ENCODE measurements at regions not wholly inside any gene's neighbourhood (a gene's known extent, or its start where the extent isn't known, plus 50 kb on each side); places are given as distances from the start of the nearest gene placed in this dataset.
A peak's percentile ranks its signal among the peaks of the same experiment; 100 is the strongest.

DNA sequence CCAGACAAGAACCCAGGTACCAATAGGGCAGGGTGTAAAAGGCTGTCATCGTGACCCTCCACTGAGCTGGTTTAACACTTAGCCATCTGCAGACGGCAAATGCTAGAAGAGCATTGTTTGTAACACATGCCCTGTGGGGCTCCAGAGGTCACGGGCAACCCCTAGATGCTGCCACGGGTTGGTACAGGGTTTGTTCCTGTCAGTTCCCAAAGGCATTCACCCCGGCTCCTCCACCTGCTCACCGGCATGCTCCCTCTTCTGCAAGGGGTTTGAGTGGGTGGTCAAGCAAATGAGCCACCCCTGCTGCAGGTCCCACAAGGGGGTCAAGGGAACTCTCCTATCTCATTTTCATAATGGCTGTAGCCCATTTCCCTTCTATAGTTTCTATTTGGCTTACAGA lies 229.3 kb downstream of the ZPLD1 start:
- DNase-seq (ENCODE audit: low read depth, low spot score), result no peak
- no peak overlapping the region for H3K9ac ChIP-seq (ENCODE audit: insufficient read length, low read depth)
- no peaks in the 10 kb centered on the region for H3K4me1 ChIP-seq (ENCODE audit: insufficient read depth, insufficient read length)
- no peak for TF ChIP-seq ZNF274 (IDR thresholded peaks at IDR 0.05; ENCODE audit: low read depth, low read length)
- TF ChIP-seq YY1 (IDR thresholded peaks at IDR 0.05; ENCODE audit: insufficient read depth, insufficient read length), result no peak
- TF ChIP-seq SUZ12 (IDR thresholded peaks at IDR 0.05; ENCODE audit: extremely low read depth, insufficient read depth, insufficient read length), result no peak
- H3K9me3 ChIP-seq (ENCODE audit: insufficient read depth, low read length), result no peaks in the 10 kb centered on the region
- H3K36me3 ChIP-seq (ENCODE audit: insufficient read depth, insufficient read length, low read length), result no peaks in the 10 kb centered on the region
- no peak overlapping the region for H3K4me3 ChIP-seq (ENCODE audit: insufficient read length, low read depth)
- no peaks in the 10 kb centered on the region for H3K27me3 ChIP-seq (ENCODE audit: insufficient read depth, insufficient read length)

DNA sequence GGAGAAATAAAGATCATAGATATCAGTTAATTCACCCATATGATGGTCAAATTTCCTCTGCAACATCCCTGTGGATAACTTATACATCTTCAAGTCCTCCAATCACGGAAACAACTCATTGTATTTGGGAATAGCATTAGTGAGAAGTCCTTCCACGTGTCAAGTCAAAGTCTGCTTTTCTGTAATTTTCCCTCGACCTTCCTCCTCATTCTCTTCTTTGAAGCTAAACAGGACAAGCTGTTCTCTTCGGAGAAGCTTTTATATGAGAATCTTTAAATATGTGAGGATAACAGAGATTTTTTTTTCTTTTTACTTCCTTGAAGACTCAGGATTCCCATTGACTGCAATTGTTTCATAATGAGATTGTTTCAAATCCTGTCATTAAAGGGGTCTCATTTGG lies 230.4 kb downstream of the ZPLD1 start:
- TF ChIP-seq YY1 (IDR thresholded peaks at IDR 0.05; ENCODE audit: insufficient read depth, insufficient read length), result no peak
- no peak for TF ChIP-seq ZNF274 (IDR thresholded peaks at IDR 0.05; ENCODE audit: low read depth, low read length)
- no peak for TF ChIP-seq SUZ12 (IDR thresholded peaks at IDR 0.05; ENCODE audit: extremely low read depth, insufficient read depth, insufficient read length)
- no peak overlapping the region for H3K9ac ChIP-seq (ENCODE audit: insufficient read length, low read depth)
- H3K27me3 ChIP-seq (ENCODE audit: insufficient read depth, insufficient read length), result no peaks in the 10 kb centered on the region
- H3K4me3 ChIP-seq (ENCODE audit: insufficient read length, low read depth), result no peak overlapping the region
- no peaks in the 10 kb centered on the region for H3K36me3 ChIP-seq (ENCODE audit: insufficient read depth, insufficient read length, low read length)
- DNase-seq (ENCODE audit: low read depth, low spot score), result no peak
- no peaks in the 10 kb centered on the region for H3K9me3 ChIP-seq (ENCODE audit: insufficient read depth, low read length)
- H3K4me1 ChIP-seq (ENCODE audit: insufficient read depth, insufficient read length), result no peaks in the 10 kb centered on the region

DNA sequence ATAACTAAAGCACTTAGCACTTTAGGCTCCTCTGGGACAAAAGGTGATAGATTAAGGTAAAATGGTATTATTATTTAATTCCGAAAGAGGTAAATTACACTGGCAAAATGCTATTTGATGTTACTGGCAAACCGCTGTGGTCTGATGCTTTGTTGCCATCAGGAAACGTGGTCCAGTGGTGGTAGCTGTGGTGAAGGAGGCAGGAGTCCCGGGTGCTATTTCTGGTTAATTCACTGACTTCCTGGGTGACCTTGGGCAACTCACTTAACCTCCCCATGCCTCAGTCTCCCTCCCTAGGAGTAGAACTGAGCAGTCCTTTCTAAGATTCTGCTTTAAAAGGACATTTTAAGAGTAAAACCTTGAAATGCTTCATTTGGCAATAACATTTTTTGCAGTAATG lies 233.4 kb downstream of the ZPLD1 start:
- Histone ChIP-seq H3K9me3 (ENCODE audit: insufficient read depth, low read length) (no peaks in the 10 kb centered on the region), H3K4me3 (ENCODE audit: insufficient read length, low read depth) (no peak overlapping the region), H3K27me3 (ENCODE audit: insufficient read depth, insufficient read length) (no peaks in the 10 kb centered on the region), H3K36me3 (ENCODE audit: insufficient read depth, insufficient read length, low read length) (no peaks in the 10 kb centered on the region), H3K4me1 (ENCODE audit: insufficient read depth, insufficient read length) (no peaks in the 10 kb centered on the region), H3K9ac (ENCODE audit: insufficient read length, low read depth) (no peak overlapping the region)
- DNase-seq (ENCODE audit: low read depth, low spot score), result no peak
- TF ChIP-seq ZNF274 (IDR thresholded peaks at IDR 0.05; ENCODE audit: low read depth, low read length) (no peak), YY1 (IDR thresholded peaks at IDR 0.05; ENCODE audit: insufficient read depth, insufficient read length) (no peak), SUZ12 (IDR thresholded peaks at IDR 0.05; ENCODE audit: extremely low read depth, insufficient read depth, insufficient read length) (no peak)

DNA sequence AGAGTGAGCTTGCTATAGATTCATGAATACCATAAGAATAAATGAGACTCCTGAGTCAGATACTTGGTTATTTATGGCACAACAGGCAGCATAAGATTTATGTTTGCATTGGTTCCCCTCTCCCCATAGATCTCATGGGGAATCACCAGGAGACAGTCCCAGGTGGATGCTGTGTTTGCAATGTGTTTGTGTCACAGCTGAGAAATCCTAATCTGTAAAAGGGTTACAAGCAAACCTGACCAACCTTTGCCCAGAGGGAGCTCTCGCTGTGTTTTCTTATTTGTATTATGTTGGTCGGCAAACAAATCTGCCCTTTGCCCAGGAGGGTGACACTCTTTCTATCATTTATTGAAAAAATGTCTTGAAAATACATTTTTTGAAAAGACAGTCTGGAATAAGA lies 236.2 kb downstream of the ZPLD1 start:
- DNase-seq (ENCODE audit: low read depth, low spot score), result no peak
- Histone ChIP-seq H3K9ac (ENCODE audit: insufficient read length, low read depth) (no peak overlapping the region), H3K9me3 (ENCODE audit: insufficient read depth, low read length) (no peaks in the 10 kb centered on the region), H3K27me3 (ENCODE audit: insufficient read depth, insufficient read length) (no peaks in the 10 kb centered on the region), H3K4me1 (ENCODE audit: insufficient read depth, insufficient read length) (no peaks in the 10 kb centered on the region), H3K36me3 (ENCODE audit: insufficient read depth, insufficient read length, low read length) (no peaks in the 10 kb centered on the region), H3K4me3 (ENCODE audit: insufficient read length, low read depth) (no peak overlapping the region)
- TF ChIP-seq YY1 (IDR thresholded peaks at IDR 0.05; ENCODE audit: insufficient read depth, insufficient read length) (no peak), SUZ12 (IDR thresholded peaks at IDR 0.05; ENCODE audit: extremely low read depth, insufficient read depth, insufficient read length) (no peak), ZNF274 (IDR thresholded peaks at IDR 0.05; ENCODE audit: low read depth, low read length) (no peak)

DNA sequence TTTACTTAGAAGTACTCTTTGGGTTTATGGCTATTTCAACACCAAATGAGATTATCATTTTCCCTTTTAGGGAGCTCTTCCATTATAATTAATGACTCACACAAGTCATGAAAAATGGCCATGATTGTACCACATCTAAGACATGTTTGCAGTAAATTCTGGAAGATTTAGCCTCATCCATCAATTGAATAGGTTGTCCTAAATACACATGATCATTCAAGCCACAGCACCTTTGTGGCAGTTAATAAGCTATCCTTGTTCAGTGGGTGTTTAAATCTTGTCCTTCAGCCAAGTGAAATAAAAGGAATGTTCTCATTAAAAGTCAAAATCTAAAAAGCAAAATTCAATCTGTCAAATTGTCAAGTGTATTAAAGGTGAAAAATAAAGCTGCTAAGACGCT lies 237.5 kb downstream of the ZPLD1 start:
- Histone ChIP-seq H3K4me1 (ENCODE audit: insufficient read depth, insufficient read length) (no peaks in the 10 kb centered on the region), H3K27me3 (ENCODE audit: insufficient read depth, insufficient read length) (no peaks in the 10 kb centered on the region), H3K9me3 (ENCODE audit: insufficient read depth, low read length) (no peaks in the 10 kb centered on the region), H3K9ac (ENCODE audit: insufficient read length, low read depth) (no peak overlapping the region), H3K4me3 (ENCODE audit: insufficient read length, low read depth) (no peak overlapping the region), H3K36me3 (ENCODE audit: insufficient read depth, insufficient read length, low read length) (no peaks in the 10 kb centered on the region)
- no peak for TF ChIP-seq YY1 (IDR thresholded peaks at IDR 0.05; ENCODE audit: insufficient read depth, insufficient read length)
- DNase-seq (ENCODE audit: low read depth, low spot score), result no peak

DNA sequence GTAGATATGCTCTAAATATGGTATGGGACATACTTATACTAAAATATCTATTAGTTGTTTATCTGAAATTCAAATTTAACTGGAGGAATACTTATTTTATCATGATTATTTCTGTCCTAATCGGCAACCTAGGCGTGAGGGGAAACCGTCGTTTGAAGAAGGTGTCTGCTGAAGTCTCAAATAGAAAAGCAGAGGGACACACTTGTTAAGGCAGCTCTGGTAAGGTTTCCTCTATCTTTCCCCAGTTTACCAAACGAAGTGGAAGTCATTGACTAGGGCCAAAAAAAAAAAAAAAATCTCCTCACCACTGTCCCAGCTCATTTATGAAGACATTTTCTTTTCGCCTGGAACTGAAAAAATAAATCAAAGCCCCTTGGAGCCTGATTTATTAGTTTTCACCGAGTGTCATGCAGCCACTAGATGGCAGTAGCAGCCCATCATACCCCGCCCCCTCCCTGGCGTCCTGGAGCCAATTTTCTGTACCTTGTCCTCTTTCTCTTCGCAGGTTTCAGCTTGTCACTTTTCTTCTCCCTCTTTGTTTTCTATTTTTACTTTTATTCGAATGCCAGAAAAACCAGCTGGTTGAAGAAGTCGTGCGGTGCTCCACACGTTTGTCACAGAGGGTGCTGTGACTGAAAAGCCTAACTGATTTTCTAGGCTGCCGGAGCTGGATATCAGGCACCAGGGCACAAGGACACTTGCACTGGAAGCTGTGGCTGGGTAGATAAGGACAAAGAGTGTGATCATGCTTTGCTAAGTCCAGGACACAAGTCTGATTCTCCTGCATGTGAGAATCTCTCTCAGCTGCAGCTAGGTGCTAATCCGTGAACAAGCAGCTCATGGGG lies 238.7 kb downstream of the ZPLD1 start:
- Histone ChIP-seq H3K4me3 (ENCODE audit: insufficient read length, low read depth) (no peak overlapping the region), H3K4me1 (ENCODE audit: insufficient read depth, insufficient read length) (no peaks in the 10 kb centered on the region), H3K9ac (ENCODE audit: insufficient read length, low read depth) (no peak overlapping the region), H3K9me3 (ENCODE audit: insufficient read depth, low read length) (no peaks in the 10 kb centered on the region), H3K27me3 (ENCODE audit: insufficient read depth, insufficient read length) (no peaks in the 10 kb centered on the region), H3K36me3 (ENCODE audit: insufficient read depth, insufficient read length, low read length) (no peaks in the 10 kb centered on the region)
- no peak for TF ChIP-seq YY1 (IDR thresholded peaks at IDR 0.05; ENCODE audit: insufficient read depth, insufficient read length)
- no peak for TF ChIP-seq ZNF274 (IDR thresholded peaks at IDR 0.05; ENCODE audit: low read depth, low read length)
- TF ChIP-seq SUZ12 (IDR thresholded peaks at IDR 0.05; ENCODE audit: extremely low read depth, insufficient read depth, insufficient read length), result no peak
- DNase-seq (ENCODE audit: low read depth, low spot score), result peak; percentile 60

DNA sequence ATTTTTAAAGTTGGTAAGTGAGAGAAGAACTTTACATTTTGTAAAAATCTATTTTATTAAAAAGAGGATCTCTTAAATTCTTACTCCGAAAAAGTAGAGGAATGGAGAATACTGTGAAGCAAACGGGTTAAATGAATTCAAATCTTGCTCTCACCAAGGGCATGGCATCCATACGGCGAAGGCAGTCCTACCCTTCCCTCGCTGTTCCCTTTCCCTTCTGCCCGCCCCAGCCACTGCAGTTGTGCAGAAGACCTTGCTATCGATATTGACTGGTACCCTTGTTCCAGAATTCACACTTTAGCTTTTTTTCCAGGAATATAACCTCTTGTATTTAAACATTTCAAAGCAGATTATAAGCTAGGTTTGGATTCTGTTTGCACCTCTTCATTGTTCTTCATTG lies 239.5 kb downstream of the ZPLD1 start:
- no peaks in the 10 kb centered on the region for H3K27me3 ChIP-seq (ENCODE audit: insufficient read depth, insufficient read length)
- H3K36me3 ChIP-seq (ENCODE audit: insufficient read depth, insufficient read length, low read length), result no peaks in the 10 kb centered on the region
- no peaks in the 10 kb centered on the region for H3K9me3 ChIP-seq (ENCODE audit: insufficient read depth, low read length)
- H3K9ac ChIP-seq (ENCODE audit: insufficient read length, low read depth), result no peak overlapping the region
- DNase-seq (ENCODE audit: low read depth, low spot score), result no peak
- TF ChIP-seq SUZ12 (IDR thresholded peaks at IDR 0.05; ENCODE audit: extremely low read depth, insufficient read depth, insufficient read length), result no peak
- no peak for TF ChIP-seq ZNF274 (IDR thresholded peaks at IDR 0.05; ENCODE audit: low read depth, low read length)
- no peak for TF ChIP-seq YY1 (IDR thresholded peaks at IDR 0.05; ENCODE audit: insufficient read depth, insufficient read length)
- no peak overlapping the region for H3K4me3 ChIP-seq (ENCODE audit: insufficient read length, low read depth)
- no peaks in the 10 kb centered on the region for H3K4me1 ChIP-seq (ENCODE audit: insufficient read depth, insufficient read length)
